Gastroesophageal sphincter (tissue), 4 donors: ENCODE measurements at regions not wholly inside any gene's neighbourhood (a gene's known extent, or its start where the extent isn't known, plus 50 kb on each side); places are given as distances from the start of the nearest gene placed in this dataset.

ENCODE experiments used
- ATAC-seq: fragments of 150-250 bp; one replicate; pipeline ENCODE4 v1.9.1; 2016; ENCODE audit warnings: mild to moderate bottlenecking, moderate library complexity
- H3K27ac ChIP-seq, 4 donors: fragments of 200-600 bp; sonication (generic) in 3 of 4; 1 replicate in 3 of 4; 2 replicates in 1 of 4; pipeline ENCODE4 v1.5.1; 2016 to 2019
- H3K27me3 ChIP-seq: fragments of 200-600 bp; sonication (generic); one replicate; pipeline ENCODE4 v1.5.1; 2019
- H3K36me3 ChIP-seq, 2 donors: fragments of 200-600 bp; sonication (generic); one replicate each; pipeline ENCODE4 v1.5.1; 2019; ENCODE audit warnings: control low read depth in 1 of 2
- H3K4me1 ChIP-seq, 3 donors: fragments of 200-600 bp; sonication (generic); 1 replicate in 2 of 3; 2 replicates in 1 of 3; pipeline ENCODE4 v1.5.1; 2016 to 2019; ENCODE audit warnings: control low read depth in 2 of 3
- H3K4me3 ChIP-seq, 2 donors: fragments of 200-600 bp; sonication (generic); one replicate each; pipeline ENCODE4 v1.5.1; 2019; ENCODE audit warnings: mild to moderate bottlenecking in 1 of 2, moderate library complexity in 1 of 2
- H3K9me3 ChIP-seq, 3 donors: fragments of 200-600 bp; sonication (generic); one replicate each; pipeline ENCODE4 v1.5.1; 2017 to 2019; ENCODE audit warnings: control low read depth in 2 of 3
- EP300 ChIP-seq: sonication (generic); formaldehyde crosslinking; IDR thresholded peaks from one replicate; pipeline ENCODE4 v1.6.1; 2017; ENCODE audit warnings: antibody characterized with exemption, mild to moderate bottlenecking
- POLR2A ChIP-seq, 2 donors: fragments of 450-650 bp; IDR thresholded peaks; one replicate each; pipeline ENCODE4 v1.6.1; 2017; ENCODE audit warnings: antibody characterized with exemption in 2 of 2, mild to moderate bottlenecking in 2 of 2, moderate library complexity in 1 of 2
- POLR2AphosphoS5 ChIP-seq: sonication (generic); formaldehyde crosslinking; IDR thresholded peaks from one replicate; pipeline ENCODE4 v1.6.1; 2017; ENCODE audit warnings: antibody characterized with exemption
- WGBS, 2 donors: methylation state at CpG; one replicate each; pipeline ENCODE4 v1.1.5; 2018; ENCODE audit warnings: low coverage in 1 of 2; 5-methylcytosine and 5-hydroxymethylcytosine counted together
- TF ChIP-seq, protein P1 (sequence below), 4 experiments: fragments of 200-600 bp in 2 of 4; fragments of 450-650 bp in 2 of 4; sonication (generic) in 1 of 4; IDR thresholded peaks; one replicate each; pipeline ENCODE4 v1.5.1; 2017 to 2019; ENCODE audit warnings: antibody characterized with exemption in 4 of 4, mild to moderate bottlenecking in 2 of 4, moderate library complexity in 2 of 4

GRCh38 chr5:112525217-112525616 lies 106.1 kb upstream of the EPB41L4A start:
- H3K9me3 ChIP-seq: no peaks in the 10 kb centered on the region
- no peak overlapping the region for H3K4me3 ChIP-seq
- TF ChIP-seq, protein P1, sequence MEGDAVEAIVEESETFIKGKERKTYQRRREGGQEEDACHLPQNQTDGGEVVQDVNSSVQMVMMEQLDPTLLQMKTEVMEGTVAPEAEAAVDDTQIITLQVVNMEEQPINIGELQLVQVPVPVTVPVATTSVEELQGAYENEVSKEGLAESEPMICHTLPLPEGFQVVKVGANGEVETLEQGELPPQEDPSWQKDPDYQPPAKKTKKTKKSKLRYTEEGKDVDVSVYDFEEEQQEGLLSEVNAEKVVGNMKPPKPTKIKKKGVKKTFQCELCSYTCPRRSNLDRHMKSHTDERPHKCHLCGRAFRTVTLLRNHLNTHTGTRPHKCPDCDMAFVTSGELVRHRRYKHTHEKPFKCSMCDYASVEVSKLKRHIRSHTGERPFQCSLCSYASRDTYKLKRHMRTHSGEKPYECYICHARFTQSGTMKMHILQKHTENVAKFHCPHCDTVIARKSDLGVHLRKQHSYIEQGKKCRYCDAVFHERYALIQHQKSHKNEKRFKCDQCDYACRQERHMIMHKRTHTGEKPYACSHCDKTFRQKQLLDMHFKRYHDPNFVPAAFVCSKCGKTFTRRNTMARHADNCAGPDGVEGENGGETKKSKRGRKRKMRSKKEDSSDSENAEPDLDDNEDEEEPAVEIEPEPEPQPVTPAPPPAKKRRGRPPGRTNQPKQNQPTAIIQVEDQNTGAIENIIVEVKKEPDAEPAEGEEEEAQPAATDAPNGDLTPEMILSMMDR (IDR thresholded peaks at IDR 0.05): no peak
- no peak for TF ChIP-seq POLR2AphosphoS5
- no peak for TF ChIP-seq EP300
- no peak for TF ChIP-seq POLR2A (IDR thresholded peaks at IDR 0.05)
- H3K4me1 ChIP-seq: no peaks in the 10 kb centered on the region
- ATAC-seq: no peak
- no peaks in the 10 kb centered on the region for H3K36me3 ChIP-seq
- H3K27ac ChIP-seq: no peak overlapping the region
- H3K27me3 ChIP-seq: no peaks in the 10 kb centered on the region
- 91 to 95% methylated on average over 4 to 6 of the region's 6 CpGs for WGBS, 2 donors

GRCh38 chr5:112528928-112529327 lies 109.9 kb upstream of the EPB41L4A start:
- Histone ChIP-seq H3K27me3 (no peaks in the 10 kb centered on the region), H3K4me3 (no peak overlapping the region), H3K36me3 (no peaks in the 10 kb centered on the region), H3K9me3 (no peaks in the 10 kb centered on the region), H3K27ac (no peak overlapping the region), H3K4me1 (no peaks in the 10 kb centered on the region)
- no peak for ATAC-seq
- 96 to 100% methylated on average over 4 to 5 of the region's 5 CpGs for WGBS, 2 donors
- no peak for TF ChIP-seq EP300
- TF ChIP-seq POLR2AphosphoS5: no peak
- no peak for TF ChIP-seq POLR2A (IDR thresholded peaks at IDR 0.05)
- TF ChIP-seq, protein P1 (IDR thresholded peaks at IDR 0.05): no peak

GRCh38 chr5:112529525-112529924 lies 110.4 kb upstream of the EPB41L4A start:
- H3K4me1 ChIP-seq: no peaks in the 10 kb centered on the region
- no peaks in the 10 kb centered on the region for H3K9me3 ChIP-seq
- no peaks in the 10 kb centered on the region for H3K27me3 ChIP-seq
- TF ChIP-seq POLR2AphosphoS5: no peak
- no peak for TF ChIP-seq EP300
- TF ChIP-seq POLR2A (IDR thresholded peaks at IDR 0.05): no peak
- TF ChIP-seq, protein P1 (IDR thresholded peaks at IDR 0.05): no peak
- no peak for ATAC-seq
- WGBS, 2 donors: 38 to 50% methylated on average over 2 to 5 of the region's 5 CpGs
- no peak overlapping the region for H3K4me3 ChIP-seq
- no peaks in the 10 kb centered on the region for H3K36me3 ChIP-seq
- H3K27ac ChIP-seq: no peak overlapping the region

DNA sequence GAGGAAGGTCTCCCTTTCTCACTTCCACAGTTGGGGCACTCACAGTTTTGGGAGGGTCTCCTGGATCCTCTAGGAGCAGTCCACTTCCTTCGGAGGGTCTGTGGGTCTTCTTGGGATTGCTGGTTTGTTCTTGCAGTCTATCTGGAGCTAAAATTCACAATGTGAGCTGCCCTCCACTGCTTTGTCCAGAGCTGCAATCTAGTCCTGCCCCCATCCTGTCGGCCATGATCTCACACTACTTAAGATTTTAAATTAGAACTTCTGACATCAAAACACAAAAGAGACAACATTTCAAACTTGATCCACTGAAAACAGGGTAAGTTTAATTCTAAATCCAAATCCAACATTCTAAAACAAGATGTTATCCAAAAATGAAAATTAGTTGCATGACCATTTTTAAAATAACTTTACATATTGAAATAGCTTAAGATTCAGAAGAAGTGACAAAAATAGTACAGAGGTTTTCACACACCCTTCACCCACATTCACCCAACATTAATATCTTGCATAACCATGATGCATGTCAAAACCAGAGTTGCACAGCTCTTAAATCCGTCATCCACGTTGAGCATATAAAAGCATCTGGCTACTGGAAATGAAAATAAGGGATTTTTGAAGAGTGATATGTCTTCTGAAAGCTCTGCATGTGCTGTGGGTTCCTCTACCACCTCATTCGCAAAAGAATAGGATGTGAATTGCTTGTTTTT lies 113.7 kb upstream of the EPB41L4A start:
- Histone ChIP-seq H3K27me3 (no peaks in the 10 kb centered on the region), H3K4me3 (no peak overlapping the region), H3K4me1 (no peaks in the 10 kb centered on the region), H3K36me3 (no peaks in the 10 kb centered on the region), H3K27ac (no peak overlapping the region), H3K9me3 (no peaks in the 10 kb centered on the region)
- WGBS, 2 donors: 70 to 88% methylated on average over 4 to 5 of the region's 5 CpGs
- TF ChIP-seq, protein P1 (IDR thresholded peaks at IDR 0.05): no peak
- TF ChIP-seq EP300: no peak
- TF ChIP-seq POLR2AphosphoS5: no peak
- TF ChIP-seq POLR2A (IDR thresholded peaks at IDR 0.05): no peak
- ATAC-seq: no peak

- WGBS, 2 donors: 0 to 100% methylated on average over 1 of the region's 1 CpG
- no peak for ATAC-seq
- Histone ChIP-seq H3K36me3 (no peaks in the 10 kb centered on the region), H3K4me3 (no peak overlapping the region), H3K9me3 (no peaks in the 10 kb centered on the region), H3K4me1 (no peaks in the 10 kb centered on the region), H3K27ac (no peak overlapping the region), H3K27me3 (no peaks in the 10 kb centered on the region)
- TF ChIP-seq POLR2A (IDR thresholded peaks at IDR 0.05) (no peak), POLR2AphosphoS5 (no peak), EP300 (no peak)
- TF ChIP-seq, protein P1 (IDR thresholded peaks at IDR 0.05): no peak
These were observed 114.3 kb upstream of the EPB41L4A start for GRCh38 chr5:112533362-112533761.
